Lung (tissue), 11 donors: ENCODE measurements at regions not wholly inside any gene's neighbourhood (a gene's known extent, or its start where the extent isn't known, plus 50 kb on each side); places are given as distances from the start of the nearest gene placed in this dataset.

Experiments used
- ATAC-seq: fragments of 200-7000 bp; cut with Tn5 transposase; one replicate; pipeline ENCODE4 v1.9.1; 2020; ENCODE audit warnings: moderate number of reproducible peaks; ENCODE audit not compliant: insufficient read depth, low FRiP score
- DNase-seq, 3 donors: peaks; one replicate each; pipeline ENCODE4 v3.0.0-alpha.2; 2013 to 2017
- H3K27ac ChIP-seq, 2 donors: one replicate each; pipeline ENCODE4 v1.5.1; 2013; ENCODE audit warnings: mild to moderate bottlenecking in 2 of 2, moderate library complexity in 2 of 2, control low read depth in 1 of 2, inconsistent platforms in 1 of 2, low read depth in 1 of 2, low read length in 1 of 2
- H3K27me3 ChIP-seq, 3 donors: one replicate each; pipeline ENCODE4 v1.5.1; 2013; ENCODE audit warnings: low read length in 2 of 3; ENCODE audit not compliant: control insufficient read depth in 3 of 3, insufficient read depth in 3 of 3
- H3K36me3 ChIP-seq, 4 donors: one replicate each; pipeline ENCODE4 v1.5.1; 2013; ENCODE audit warnings: low read length in 4 of 4, mild to moderate bottlenecking in 1 of 4, moderate library complexity in 1 of 4; ENCODE audit not compliant: control insufficient read depth in 4 of 4, insufficient read depth in 4 of 4
- H3K4me1 ChIP-seq, 5 donors: one replicate each; pipeline ENCODE4 v1.5.1; 2013; ENCODE audit warnings: low read length in 5 of 5, mild to moderate bottlenecking in 2 of 5, moderate library complexity in 1 of 5; ENCODE audit not compliant: control insufficient read depth in 5 of 5, insufficient read depth in 5 of 5
- H3K4me3 ChIP-seq: one replicate; pipeline ENCODE4 v1.5.1; 2013; ENCODE audit warnings: mild to moderate bottlenecking, control low read depth, moderate library complexity
- H3K9ac ChIP-seq, 2 donors: one replicate each; pipeline ENCODE4 v1.5.1; 2013; ENCODE audit warnings: low read length in 2 of 2, control low read depth in 1 of 2; ENCODE audit not compliant: insufficient read depth in 1 of 2
- H3K9me3 ChIP-seq, 4 donors: one replicate each; pipeline ENCODE4 v1.5.1; 2013; ENCODE audit warnings: low read length in 3 of 4, mild to moderate bottlenecking in 1 of 4, moderate library complexity in 1 of 4; ENCODE audit not compliant: control insufficient read depth in 4 of 4, insufficient read depth in 3 of 4
- WGBS, 2 donors: extraction: QIAGEN DNeasy Blood & Tissue Kit; methylation state at CpG; one replicate each; pipeline ENCODE4 v1.1.7; 2013; 5-methylcytosine and 5-hydroxymethylcytosine counted together
- TF ChIP-seq, protein P1 (sequence below): IDR thresholded peaks from 2 replicates; pipeline ENCODE4 v1.5.1; 2012; ENCODE audit warnings: mild to moderate bottlenecking; ENCODE audit errors: control extremely low read depth, extremely low read depth
- donor health status: control.
- donor health status: control.
- donor health status: Bipolar disorder and iron deficiency.
- donor health status: healthy.
- donor health status: DM: yes; HTN: yes; CAD: no.

GRCh38 chr5:2658881-2659470 lies 92.5 kb downstream of the IRX2 start:
- Histone ChIP-seq H3K4me3 (no peak overlapping the region), H3K9me3 (peaks cover 0 to 8% (median 0%) of the 10 kb centered on the region in 4 donors), H3K4me1 (peaks cover 0 to 10% (median 0%) of the 10 kb centered on the region in 5 donors), H3K36me3 (no peaks in the 10 kb centered on the region), H3K27ac (no peak overlapping the region), H3K9ac (no peak overlapping the region), H3K27me3 (peaks cover 0 to 36% (median 23%) of the 10 kb centered on the region in 3 donors)
- DNase-seq (no peak), ATAC-seq (no peak)
- 55 to 68% methylated on average over 18 of the region's 18 CpGs for WGBS, 2 donors
- TF ChIP-seq, protein P1, sequence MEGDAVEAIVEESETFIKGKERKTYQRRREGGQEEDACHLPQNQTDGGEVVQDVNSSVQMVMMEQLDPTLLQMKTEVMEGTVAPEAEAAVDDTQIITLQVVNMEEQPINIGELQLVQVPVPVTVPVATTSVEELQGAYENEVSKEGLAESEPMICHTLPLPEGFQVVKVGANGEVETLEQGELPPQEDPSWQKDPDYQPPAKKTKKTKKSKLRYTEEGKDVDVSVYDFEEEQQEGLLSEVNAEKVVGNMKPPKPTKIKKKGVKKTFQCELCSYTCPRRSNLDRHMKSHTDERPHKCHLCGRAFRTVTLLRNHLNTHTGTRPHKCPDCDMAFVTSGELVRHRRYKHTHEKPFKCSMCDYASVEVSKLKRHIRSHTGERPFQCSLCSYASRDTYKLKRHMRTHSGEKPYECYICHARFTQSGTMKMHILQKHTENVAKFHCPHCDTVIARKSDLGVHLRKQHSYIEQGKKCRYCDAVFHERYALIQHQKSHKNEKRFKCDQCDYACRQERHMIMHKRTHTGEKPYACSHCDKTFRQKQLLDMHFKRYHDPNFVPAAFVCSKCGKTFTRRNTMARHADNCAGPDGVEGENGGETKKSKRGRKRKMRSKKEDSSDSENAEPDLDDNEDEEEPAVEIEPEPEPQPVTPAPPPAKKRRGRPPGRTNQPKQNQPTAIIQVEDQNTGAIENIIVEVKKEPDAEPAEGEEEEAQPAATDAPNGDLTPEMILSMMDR = no peak

DNA sequence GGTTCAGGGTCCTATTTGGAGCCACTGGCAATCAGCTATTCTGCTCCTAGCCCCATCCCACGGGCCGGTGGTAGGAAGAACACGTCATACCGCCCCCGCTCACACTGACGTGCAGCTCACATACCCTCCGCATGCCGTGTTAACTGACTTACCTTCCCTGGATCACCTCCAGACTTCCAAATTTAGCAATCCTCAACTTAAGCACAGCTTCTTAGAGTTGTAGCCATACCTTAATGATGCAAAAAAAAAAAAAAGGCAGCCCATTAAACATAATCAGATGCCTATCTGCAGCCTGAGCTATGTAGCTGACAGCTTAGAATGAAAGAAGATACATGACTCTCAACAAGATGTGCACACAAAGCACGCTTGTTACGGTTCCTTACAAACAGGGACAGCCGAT lies 93.0 kb downstream of the IRX2 start:
- peaks cover 0 to 6% (median 0%) of the 10 kb centered on the region in 4 donors for H3K9me3 ChIP-seq
- H3K27ac ChIP-seq = no peak overlapping the region
- H3K9ac ChIP-seq = no peak overlapping the region
- peaks cover 0 to 10% (median 0%) of the 10 kb centered on the region in 5 donors for H3K4me1 ChIP-seq
- DNase-seq = no peak
- H3K27me3 ChIP-seq = peaks cover 0 to 36% (median 23%) of the 10 kb centered on the region in 3 donors
- ATAC-seq = no peak
- 80 to 82% methylated on average over 11 of the region's 11 CpGs for WGBS, 2 donors
- H3K36me3 ChIP-seq = no peaks in the 10 kb centered on the region
- H3K4me3 ChIP-seq = no peak overlapping the region
- TF ChIP-seq, protein P1 = no peak

DNA sequence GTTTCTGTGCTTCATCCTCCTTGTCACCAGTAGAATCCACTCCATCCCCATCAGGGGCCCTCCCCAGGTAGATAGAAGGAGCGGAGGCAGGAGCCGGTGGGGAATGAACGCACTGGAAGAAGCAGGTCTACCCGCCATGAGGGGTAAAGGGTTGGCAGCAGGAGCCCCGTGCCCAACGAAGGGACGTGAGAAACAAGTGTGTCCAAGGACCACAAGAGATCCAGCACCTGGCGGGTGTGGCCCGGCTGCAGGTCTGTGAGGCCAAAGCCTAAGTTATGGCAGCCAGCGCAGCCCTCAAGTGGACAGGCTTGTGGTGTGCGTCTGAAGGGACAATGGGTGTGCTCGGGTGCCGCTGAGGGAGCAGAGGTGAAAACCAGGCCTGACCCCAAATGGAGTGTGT lies 94.3 kb downstream of the IRX2 start:
- DNase-seq = no peak
- peaks cover 0 to 10% (median 0%) of the 10 kb centered on the region in 5 donors for H3K4me1 ChIP-seq
- peaks cover 0 to 6% (median 0%) of the 10 kb centered on the region in 4 donors for H3K9me3 ChIP-seq
- 85 to 87% methylated on average over 13 of the region's 13 CpGs for WGBS, 2 donors
- no peak overlapping the region for H3K4me3 ChIP-seq
- no peaks in the 10 kb centered on the region for H3K36me3 ChIP-seq
- ATAC-seq = no peak
- TF ChIP-seq, protein P1 = no peak
- H3K9ac ChIP-seq = no peak overlapping the region
- H3K27me3 ChIP-seq = peaks cover 0 to 38% (median 28%) of the 10 kb centered on the region in 3 donors
- H3K27ac ChIP-seq = no peak overlapping the region
